ENCODE measurements at regions not wholly inside any gene's neighbourhood (a gene's known extent, or its start where the extent isn't known, plus 50 kb on each side); places are given as distances from the start of the nearest gene placed in this dataset.

- TF ChIP-seq, protein P1, sequence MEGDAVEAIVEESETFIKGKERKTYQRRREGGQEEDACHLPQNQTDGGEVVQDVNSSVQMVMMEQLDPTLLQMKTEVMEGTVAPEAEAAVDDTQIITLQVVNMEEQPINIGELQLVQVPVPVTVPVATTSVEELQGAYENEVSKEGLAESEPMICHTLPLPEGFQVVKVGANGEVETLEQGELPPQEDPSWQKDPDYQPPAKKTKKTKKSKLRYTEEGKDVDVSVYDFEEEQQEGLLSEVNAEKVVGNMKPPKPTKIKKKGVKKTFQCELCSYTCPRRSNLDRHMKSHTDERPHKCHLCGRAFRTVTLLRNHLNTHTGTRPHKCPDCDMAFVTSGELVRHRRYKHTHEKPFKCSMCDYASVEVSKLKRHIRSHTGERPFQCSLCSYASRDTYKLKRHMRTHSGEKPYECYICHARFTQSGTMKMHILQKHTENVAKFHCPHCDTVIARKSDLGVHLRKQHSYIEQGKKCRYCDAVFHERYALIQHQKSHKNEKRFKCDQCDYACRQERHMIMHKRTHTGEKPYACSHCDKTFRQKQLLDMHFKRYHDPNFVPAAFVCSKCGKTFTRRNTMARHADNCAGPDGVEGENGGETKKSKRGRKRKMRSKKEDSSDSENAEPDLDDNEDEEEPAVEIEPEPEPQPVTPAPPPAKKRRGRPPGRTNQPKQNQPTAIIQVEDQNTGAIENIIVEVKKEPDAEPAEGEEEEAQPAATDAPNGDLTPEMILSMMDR (IDR thresholded peaks at IDR 0.05; ENCODE audit: insufficient read depth, low read length, missing control alignments) = no peak
- DNase-seq (ENCODE audit: low read depth, low spot score) = no peak
- ChIA-PET POLR2A (no interaction called here), CTCF (no interaction called here)
- H3K4me3 ChIP-seq (ENCODE audit: low read depth, low read length) = no peak overlapping the region
Measured at GRCh38 chr3:106936337-106936736, 440.9 kb upstream of the CCDC54 start.

DNA sequence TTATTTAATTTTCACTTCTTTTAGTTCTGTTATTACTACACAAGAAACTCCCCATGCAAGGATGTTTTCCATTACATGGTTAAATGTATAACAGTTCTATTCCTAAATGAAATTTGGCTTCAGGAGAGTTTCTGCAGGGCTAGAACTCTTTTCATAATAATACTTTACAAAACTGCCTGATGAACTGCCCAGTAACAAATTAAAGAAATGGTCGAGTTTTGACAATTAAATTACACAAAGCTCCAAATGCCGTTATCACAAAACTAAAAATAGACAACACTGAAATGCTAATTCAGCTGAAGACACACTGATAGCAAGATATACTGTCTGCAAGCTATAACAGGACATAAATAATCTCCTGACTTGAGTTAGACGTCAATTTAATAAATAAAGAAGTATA, 435.2 kb upstream of the CCDC54 start:
- DNase-seq (ENCODE audit: low read depth, low spot score) = no peak
- CTCF ChIA-PET = no interaction called here
- POLR2A ChIA-PET = no interaction called here
- TF ChIP-seq, protein P1 (IDR thresholded peaks at IDR 0.05; ENCODE audit: insufficient read depth, low read length, missing control alignments) = no peak
- H3K4me3 ChIP-seq (ENCODE audit: low read depth, low read length) = no peak overlapping the region

- TF ChIP-seq, protein P1 (IDR thresholded peaks at IDR 0.05; ENCODE audit: insufficient read depth, low read length, missing control alignments) = no peak
- H3K4me3 ChIP-seq (ENCODE audit: low read depth, low read length) = no peak overlapping the region
- ChIA-PET CTCF (interaction anchor here (1.0 kb wide), 1 partner anchor 30 kb away, joined by 3 read pairs; no protein-coding TSS in a partner anchor), POLR2A (no interaction called here)
- DNase-seq (ENCODE audit: low read depth, low spot score) = no peak
Measured at GRCh38 chr3:106943071-106943470, 434.2 kb upstream of the CCDC54 start.

GRCh38 chr3:106945435-106945834, 431.8 kb upstream of the CCDC54 start:
- CTCF ChIA-PET = no interaction called here
- POLR2A ChIA-PET = no interaction called here
- H3K4me3 ChIP-seq (ENCODE audit: low read depth, low read length) = no peak overlapping the region
- TF ChIP-seq, protein P1 (IDR thresholded peaks at IDR 0.05; ENCODE audit: insufficient read depth, low read length, missing control alignments) = no peak
- no peak for DNase-seq (ENCODE audit: low read depth, low spot score)

DNA sequence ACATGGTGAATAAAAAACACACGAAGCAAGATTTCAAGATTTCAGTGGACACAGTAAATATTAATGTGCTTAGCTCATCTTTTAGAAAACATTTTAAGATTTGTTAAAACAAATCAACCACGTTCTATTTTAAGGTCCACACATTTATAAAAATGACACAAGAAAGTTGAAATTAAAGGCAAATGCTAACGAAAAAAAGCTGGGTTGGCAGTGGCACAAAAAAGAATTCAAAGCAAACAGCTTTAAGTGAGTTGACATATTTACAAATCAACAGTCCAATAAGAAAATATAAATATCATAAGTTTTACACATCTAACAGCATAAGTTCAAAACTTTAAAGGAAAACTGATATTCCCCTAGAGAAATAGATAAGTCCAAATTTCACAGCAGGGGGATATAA, 430.4 kb upstream of the CCDC54 start:
- CTCF ChIA-PET = no interaction called here

DNA sequence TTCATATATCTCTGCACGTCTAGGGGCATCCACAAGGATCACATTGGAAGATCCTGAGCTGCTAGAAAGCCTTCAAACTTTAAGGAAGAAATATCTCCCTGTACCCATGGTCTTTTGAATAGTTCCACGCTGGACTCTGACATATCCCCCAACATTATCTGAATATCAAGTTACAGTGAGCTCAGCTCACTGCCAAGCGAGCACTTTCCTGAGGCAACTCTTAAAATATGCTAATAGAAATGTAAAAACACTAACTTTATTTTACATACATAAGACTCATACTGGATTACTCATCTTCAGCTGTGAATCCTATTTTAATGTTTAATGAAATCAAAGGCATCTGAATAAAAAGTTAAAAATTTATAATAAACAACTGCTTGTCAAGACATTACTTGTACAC, 420.2 kb upstream of the CCDC54 start:
- POLR2A ChIA-PET = no interaction called here
- no peak overlapping the region for H3K4me3 ChIP-seq (ENCODE audit: low read depth, low read length)
- TF ChIP-seq, protein P1 (IDR thresholded peaks at IDR 0.05; ENCODE audit: insufficient read depth, low read length, missing control alignments) = no peak
- DNase-seq (ENCODE audit: low read depth, low spot score) = peak; percentile 49
- CTCF ChIA-PET = no interaction called here

More for the DNA sequence above, 430.4 kb upstream of the CCDC54 start:
- no peak overlapping the region for H3K4me3 ChIP-seq (ENCODE audit: low read depth, low read length)
- TF ChIP-seq, protein P1 (IDR thresholded peaks at IDR 0.05; ENCODE audit: insufficient read depth, low read length, missing control alignments) = no peak
- POLR2A ChIA-PET = no interaction called here
- DNase-seq (ENCODE audit: low read depth, low spot score) = no peak

Data from AG04449 (cell line).